ENCODE measurements at regions not wholly inside any gene's neighbourhood (a gene's known extent, or its start where the extent isn't known, plus 50 kb on each side); places are given as distances from the start of the nearest gene placed in this dataset.

DNA sequence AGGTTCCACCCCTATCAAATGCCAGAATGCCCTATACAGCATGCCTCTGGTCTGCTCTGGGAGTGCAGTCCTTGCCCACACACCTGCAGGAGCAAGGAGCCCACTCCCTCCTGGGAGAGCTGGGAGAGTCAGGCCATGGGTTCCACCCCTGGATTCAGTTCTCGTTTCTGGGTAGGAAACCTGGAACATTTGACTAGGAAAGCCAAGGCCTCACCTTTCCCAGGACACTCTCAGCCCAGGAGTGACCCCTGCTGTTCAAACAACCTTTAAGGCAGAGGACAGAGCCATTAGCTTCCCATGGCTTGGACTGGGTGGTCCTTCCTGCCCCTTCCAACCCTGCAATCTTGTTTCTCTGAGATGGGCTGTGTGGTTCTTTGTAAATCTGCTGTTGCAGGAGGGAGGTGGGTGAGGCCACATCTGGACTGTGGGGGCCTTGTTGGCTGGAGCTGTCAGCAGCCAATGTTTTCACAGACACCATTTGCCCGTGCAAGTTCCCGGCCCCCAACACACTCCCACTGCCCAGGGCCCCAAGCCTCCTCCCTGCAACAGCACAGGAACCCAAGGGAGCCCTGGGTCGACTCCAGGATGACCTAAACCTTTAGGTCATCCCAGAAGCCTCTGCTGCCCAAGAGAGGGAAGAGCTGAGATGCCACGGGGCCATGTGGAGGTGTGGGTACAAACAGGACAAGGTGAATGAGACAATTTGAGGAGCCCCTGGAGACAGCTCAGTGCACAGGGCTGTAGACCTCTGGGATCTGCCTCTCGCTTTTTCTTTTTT is 104.4 kb downstream of the PJA1 start:
- TF ChIP-seq, protein P1, sequence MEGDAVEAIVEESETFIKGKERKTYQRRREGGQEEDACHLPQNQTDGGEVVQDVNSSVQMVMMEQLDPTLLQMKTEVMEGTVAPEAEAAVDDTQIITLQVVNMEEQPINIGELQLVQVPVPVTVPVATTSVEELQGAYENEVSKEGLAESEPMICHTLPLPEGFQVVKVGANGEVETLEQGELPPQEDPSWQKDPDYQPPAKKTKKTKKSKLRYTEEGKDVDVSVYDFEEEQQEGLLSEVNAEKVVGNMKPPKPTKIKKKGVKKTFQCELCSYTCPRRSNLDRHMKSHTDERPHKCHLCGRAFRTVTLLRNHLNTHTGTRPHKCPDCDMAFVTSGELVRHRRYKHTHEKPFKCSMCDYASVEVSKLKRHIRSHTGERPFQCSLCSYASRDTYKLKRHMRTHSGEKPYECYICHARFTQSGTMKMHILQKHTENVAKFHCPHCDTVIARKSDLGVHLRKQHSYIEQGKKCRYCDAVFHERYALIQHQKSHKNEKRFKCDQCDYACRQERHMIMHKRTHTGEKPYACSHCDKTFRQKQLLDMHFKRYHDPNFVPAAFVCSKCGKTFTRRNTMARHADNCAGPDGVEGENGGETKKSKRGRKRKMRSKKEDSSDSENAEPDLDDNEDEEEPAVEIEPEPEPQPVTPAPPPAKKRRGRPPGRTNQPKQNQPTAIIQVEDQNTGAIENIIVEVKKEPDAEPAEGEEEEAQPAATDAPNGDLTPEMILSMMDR (IDR thresholded peaks at IDR 0.05; ENCODE audit: extremely low read depth in 1 of 2, insufficient read depth in 1 of 2, low read depth in 1 of 2, low read length in 2 of 2): peak in 1 of 2 donors; percentile 42
- TF ChIP-seq MYC (IDR thresholded peaks at IDR 0.05; ENCODE audit: low read depth, low read length) (no peak), EZH2 (IDR thresholded peaks at IDR 0.05; ENCODE audit: borderline replicate concordance, low read depth, low read length, severe bottlenecking) (no peak), POLR2AphosphoS5 (IDR thresholded peaks at IDR 0.05; ENCODE audit: insufficient read depth, low read depth, low read length) (no peak), FOS (IDR thresholded peaks at IDR 0.05; ENCODE audit: borderline replicate concordance, insufficient read depth, low read length) (no peak), POLR2A (IDR thresholded peaks at IDR 0.05; ENCODE audit: low read depth, low read length) (no peak), JUN (IDR thresholded peaks at IDR 0.05; ENCODE audit: borderline replicate concordance, insufficient read depth, insufficient read length, low read depth) (no peak), GATA2 (IDR thresholded peaks at IDR 0.05; ENCODE audit: insufficient read depth, insufficient read length, low read depth, low read length) (no peak)
- TF ChIP-seq, protein P2, sequence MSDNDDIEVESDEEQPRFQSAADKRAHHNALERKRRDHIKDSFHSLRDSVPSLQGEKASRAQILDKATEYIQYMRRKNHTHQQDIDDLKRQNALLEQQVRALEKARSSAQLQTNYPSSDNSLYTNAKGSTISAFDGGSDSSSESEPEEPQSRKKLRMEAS (IDR thresholded peaks at IDR 0.05; ENCODE audit: insufficient read depth, insufficient read length): no peak

Measured in endothelial cell of umbilical vein (primary cell).